NCI-H146 (cell line): ENCODE measurements at regions not wholly inside any gene's neighbourhood (a gene's known extent, or its start where the extent isn't known, plus 50 kb on each side); places are given as distances from the start of the nearest gene placed in this dataset.
"Not testable (repeated sequence)": the region's sequence is repeated elsewhere in the genome, so short reads cannot be mapped to it uniquely, and the experiment has no call there.

Experiments
- DNase-seq: peaks from one replicate; lab custom pipeline; 2025; lab: John Stamatoyannopoulos, UW

DNA sequence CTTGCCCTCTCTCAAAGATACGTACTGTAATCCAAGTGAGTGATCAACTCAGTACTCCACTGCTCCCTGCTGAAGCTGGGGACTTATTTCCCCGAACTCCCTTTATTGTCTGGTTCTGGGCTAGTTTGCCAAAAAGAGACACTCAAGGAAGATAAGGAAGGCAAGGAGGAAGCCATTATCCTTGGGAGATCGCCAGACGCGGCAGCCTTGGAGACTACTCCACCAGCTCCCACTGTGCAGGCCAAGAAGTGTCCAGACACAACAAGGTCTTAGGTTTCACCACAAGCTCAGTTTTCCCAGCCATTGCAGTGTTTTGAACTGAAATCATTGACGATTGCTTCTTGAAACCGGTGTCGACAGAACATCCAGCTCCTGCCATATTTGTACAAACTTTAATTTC, 439.6 kb upstream of the UBE2E3 start:
- DNase-seq: no peak

DNA sequence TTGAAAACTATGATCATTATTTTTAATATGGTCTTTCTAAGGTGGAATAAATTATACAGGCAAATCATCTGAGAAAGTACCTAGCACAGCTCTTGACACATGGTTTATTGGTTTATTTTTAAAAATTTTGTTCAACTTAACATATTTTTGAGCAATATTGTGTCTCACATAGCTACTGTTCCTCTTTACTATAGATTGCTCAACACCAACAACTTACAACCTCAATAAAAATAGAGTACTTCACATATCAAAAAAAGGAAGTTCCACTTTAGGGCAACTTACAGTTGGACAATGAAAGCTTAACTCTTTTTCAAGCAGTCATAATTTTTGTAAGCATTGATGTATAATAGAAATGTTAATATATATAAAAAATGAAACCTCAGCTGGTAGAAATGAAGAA, 440.9 kb upstream of the UBE2E3 start:
- no peak for DNase-seq

DNA sequence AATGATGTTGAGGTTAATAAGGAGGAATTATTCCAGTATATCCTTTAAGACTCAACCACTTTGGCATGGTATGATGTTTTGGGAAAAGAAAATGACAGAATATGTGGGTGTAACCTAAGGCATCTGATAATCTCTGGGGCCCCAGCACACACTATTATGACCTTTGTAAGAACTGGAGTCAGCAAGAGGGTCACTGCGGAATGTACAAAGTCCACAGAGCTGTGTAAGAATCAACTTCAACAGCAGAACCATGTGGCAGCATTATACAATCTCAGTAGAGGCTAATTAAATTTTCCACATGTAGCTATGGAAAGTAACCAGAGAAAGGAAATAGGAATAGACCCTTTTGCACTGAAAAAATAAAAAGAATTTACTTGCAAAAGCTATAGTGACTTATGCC, 445.1 kb upstream of the UBE2E3 start:
- DNase-seq: no peak

DNA sequence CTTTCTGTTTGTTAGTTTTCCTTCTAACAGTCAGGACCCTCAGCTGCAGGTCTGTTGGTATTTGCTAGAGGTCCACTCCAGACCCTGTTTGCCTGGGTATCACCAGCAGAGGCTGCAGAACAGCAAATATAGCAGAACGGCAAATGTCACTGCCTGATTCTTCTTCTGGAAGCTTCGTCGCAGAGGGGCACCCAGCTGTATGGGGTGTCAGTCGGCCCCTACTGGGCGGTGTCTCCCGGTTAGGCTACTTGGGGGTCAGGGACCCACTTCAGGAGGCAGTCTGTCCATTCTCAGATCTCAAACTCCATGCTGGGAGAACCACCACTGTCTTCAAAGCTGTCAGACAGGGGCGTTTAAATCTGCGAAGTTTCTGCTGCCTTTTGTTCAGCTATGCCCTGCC, 448.6 kb upstream of the UBE2E3 start:
- DNase-seq: not testable (repeated sequence)

DNA sequence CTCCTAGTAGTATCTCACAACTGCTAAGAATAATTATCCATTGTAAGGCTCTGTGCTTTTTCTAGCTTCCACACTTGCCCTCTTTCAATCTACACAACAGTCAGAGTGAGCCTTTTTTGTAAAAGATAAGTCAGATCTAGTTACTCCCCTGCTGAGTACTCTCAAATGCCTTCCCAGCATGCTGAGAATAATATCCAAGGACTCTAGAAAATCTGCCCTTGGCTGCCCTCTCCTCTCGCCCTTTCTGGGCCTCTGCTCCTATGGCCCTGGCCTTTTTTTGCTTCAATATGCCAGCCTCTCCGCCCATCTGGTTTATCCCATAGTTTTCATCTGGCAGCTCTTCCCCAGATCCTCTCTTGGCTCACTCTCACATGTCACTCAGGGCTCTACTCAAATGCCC, 455.9 kb upstream of the UBE2E3 start:
- DNase-seq: peak; percentile 73

DNA sequence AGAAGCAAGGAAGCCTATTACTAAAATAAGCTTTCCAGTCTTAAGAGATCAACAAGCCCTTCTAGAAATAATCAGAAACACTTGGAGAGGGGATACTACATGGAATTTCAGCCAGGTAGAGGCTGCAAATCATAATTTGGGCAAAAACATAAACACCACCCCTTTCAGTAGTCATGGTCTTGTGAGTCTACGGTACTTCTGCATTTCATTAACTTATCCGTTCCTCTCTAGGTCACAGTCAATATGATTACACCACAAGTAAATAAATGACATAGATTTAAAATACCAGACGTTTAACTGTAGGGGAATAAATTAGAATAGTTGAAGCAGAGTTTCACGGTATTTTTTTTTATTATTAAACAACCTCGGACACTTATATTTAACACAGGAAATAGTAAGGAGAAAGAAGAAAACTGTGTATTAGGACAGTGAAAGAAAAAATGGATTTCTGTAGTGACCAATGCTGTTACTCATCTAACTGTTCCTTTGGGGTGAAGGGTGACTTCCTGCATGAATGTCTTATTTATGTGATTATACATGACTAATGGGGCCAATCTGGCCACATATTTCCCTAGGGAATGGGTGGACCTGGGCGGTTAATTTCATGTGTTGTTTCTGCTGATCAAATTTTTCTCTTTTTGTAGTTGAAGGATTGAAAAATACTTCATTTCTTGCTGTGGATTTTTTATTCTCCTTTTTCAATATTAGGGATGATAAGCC, 456.6 kb upstream of the UBE2E3 start:
- no peak for DNase-seq

DNA sequence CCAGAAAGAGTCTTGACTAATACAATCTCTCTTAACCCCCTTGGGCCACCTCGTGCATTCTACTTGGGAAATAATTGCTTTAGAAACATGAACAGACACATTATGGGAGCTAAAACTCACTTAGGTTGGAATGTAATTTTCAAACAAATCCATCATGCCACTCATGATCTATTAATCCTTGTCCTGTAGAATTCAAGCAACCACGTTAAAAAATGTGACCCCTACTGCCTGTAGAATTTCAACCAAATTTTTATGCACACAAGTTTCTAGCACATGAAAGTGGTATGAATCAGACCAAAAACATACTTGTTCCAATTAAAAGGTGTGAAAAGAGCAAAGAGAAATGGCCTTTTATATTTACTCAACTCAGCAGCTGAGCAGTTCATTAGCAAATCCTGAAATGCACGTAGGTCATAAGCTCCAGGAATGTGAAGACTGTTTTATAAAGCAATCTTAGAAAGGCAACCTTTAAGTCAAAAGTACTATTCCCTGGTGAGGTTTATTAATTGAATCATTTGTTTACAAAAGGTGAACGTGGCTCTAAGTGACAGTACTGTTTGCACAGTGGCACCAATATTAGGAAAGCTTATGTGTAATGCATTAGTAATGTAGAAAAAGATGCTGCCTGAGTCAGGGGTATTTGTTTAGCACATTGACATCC, 459.4 kb upstream of the UBE2E3 start:
- DNase-seq: peak; percentile 33

DNA sequence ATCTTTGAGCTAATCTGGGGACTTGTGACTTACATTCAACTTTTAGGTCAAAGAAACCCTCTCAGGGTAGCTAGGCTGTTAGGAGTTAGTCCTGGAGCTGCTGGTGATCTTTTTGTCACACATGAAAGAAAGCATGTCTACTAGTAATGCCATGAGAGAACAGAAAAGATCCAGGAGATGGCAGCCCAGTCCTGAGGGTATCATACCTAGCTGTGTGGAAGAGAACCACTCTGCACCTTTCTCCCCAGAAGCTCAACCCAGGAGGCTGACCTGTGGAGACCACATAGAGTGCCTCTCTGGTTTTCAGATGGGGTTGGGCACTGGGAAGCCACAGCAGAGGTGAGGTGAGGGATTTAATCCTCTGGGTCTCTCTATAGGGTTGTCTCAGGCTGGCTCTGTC, 460.2 kb upstream of the UBE2E3 start:
- DNase-seq: peak; percentile 64

DNA sequence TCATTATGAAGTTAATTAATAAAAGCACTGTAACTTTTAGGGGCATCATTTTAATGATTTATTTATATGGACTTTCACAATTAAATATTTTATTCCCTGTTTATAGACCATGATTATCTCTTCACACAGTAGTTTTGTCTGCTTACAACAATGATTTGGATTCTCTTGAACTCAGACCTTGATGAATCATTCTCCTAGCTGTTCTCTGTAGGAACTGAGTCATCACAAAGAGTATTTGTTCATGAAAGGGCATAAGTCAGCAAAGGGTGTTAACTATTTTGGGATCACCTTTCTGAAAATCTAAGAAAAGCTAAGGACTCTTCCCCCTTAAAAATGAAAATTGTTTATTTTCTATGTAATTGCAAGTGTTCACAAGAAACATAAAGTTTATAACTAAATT, 461.1 kb upstream of the UBE2E3 start:
- DNase-seq: no peak

DNA sequence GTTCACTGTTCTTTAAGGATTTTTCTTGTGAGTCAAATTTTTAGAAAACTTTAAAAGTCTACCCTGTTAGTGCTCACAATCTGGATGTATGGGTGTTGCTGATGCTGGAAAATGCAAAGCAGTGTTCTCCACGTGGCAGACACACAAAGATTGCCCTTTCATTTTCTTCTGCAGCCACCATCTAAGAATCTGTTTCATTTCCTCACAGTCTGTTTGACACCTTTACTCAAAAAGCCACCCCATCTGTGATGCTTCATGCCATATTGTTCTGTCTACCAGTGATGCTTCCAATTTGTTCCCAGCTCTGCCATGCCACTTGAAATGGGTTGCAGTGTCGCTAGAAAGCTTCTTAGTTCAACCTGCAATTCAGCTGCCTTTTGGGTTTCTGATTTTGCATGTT, 464.2 kb upstream of the UBE2E3 start:
- DNase-seq: no peak

DNA sequence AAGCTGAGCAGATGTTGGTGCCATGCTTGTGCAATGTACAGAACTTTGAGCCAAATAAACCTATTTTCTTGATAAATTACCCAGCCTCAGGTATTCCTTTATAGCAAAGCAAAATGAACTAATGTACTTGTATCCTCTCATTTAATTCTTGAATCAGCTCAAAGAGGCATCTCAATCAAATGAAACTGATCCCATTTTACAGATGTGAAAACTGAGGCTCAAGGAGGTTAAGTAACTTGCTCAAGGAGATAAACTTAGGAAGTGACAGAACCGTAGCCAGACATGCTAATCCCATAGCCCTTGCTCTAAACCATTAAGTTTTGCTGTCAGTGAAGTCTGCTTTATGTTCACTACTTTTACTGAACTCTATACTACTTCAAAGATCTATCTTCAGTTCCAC, 467.0 kb upstream of the UBE2E3 start:
- no peak for DNase-seq

DNA sequence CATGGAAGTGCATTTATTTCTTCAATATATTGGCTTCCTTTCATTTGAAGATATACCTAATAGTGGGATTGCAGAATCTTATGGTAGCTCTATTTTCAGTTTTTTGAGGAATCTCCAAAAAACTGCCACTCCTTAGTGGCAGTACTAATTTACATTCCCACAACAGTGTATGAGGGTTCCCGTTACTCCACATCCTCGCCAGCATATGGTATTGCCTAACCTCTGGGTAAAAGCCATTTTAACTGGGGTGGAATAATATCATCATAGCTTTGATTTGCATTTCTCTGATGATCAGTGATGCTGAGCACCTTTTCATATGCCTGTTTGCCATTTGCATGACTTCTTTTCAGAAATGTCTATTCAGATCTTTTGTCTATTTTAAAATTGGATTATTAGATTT, 471.9 kb upstream of the UBE2E3 start:
- no peak for DNase-seq

DNA sequence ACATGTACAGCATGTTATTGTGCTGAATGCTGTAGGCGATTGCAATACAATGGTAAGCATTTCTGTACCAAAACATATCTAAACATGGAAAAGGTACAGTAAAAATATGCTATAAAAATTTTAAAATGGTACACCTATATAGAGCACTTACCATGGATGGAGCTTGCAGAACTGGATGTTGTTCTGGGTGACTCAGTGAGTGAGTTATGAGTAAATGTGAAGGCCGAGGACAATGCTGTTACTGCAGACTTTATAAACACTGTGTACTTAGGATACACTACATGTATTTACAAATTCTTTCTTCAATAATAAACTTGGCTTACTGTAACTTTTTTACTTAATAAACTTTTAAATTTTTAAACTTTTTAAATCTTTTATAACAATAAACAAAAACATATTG, 473.4 kb upstream of the UBE2E3 start:
- DNase-seq: no peak

DNA sequence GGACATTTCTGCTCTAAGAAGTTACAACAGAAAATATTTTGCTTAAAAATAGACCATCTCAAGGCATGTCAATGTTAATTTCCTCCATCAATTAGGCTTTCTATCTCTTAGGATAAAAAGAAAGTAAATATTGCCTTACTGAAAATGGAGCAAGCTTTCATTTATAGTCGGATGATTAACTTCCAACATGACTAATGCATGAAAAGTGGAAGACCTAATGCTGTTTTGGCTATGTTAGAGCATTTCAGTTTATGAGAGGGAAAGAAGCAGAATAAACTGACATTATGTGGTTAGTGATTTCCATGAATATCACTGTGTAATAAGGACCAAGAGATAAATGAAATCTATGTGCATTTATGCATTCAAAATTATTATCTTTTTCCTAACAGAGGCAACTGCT, 475.2 kb upstream of the UBE2E3 start:
- DNase-seq: no peak

DNA sequence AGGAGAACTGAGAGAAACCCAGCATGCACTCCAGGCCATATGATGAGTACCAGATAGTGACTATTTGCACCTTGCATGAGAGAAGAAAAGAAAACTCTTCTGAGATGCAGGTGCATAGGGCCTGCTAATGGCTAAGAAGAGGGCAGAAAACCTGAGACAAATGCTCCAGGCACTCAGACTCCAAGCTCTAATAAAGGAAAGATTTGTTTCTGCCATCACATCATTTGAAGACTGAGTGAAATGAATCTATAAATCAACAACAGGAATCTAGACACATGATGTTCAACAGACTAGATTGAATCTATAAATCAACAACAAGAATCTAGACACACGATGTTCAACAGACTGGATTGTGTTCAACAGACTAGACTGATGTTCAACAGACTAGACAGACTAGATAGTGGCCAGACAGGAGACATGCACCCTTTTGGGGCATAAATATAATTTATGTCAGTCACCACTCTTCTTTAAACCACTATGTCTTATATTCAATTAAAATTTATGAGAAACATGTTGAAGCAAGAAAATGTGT, 482.7 kb upstream of the UBE2E3 start:
- no peak for DNase-seq

DNA sequence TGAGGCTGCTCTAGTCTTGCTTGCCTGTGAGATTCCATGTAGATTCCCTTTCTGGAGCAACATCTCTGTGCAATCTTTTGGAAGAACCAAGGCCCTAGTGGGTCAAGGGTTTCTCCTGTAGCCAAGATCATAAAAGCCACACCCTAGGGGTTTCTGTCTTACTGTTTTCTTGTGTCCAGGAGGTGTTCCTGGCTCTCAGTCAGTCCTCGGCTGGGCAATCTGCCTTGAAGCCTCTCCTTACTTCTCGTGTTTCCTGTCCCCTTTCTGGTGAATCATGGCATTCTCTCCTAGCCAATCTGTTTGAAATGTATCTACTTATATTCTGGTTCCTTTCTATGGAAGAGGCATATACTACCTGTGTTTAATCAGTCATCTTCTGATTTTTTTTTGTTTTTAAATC, 484.8 kb upstream of the UBE2E3 start:
- DNase-seq: no peak

DNA sequence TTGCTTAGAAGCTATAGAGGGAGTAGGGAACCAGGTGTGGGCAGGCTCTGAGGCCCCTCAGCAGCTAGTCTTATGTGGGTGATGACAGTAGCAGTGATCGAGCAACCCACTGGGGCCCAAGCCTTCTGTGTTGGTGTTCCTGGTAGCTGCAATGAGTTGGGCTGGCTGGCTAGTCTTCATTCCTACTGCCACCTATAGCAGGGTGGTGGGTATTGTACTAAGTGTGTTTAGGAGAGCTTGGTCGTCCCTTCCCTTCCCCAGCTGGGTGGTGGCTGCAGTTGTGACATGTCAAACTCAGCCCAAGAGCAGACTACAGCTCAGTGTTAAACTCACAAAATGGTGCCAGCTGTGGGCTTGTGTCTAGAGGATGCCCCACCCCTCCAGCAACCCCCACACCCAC, 486.1 kb upstream of the UBE2E3 start:
- no peak for DNase-seq

DNA sequence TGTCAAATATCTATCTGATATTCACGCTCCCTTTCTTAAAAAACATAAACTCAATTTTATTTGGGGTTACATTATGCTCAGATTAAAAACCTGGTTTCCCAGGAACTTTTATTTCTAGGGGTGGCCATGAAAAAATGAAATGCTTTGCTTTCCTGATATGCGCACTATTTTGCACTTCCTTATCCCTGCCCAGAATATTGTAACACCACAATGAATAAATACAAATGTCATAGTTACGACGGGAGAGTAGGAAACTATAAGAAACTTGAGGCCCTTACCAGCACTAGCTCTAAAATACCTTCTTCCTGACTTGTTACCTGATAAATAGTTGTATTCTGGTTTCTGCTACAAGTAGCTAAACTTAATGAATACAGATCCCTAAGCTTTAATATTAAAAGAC, 475.6 kb upstream of the CWC22 start:
- DNase-seq: no peak

DNA sequence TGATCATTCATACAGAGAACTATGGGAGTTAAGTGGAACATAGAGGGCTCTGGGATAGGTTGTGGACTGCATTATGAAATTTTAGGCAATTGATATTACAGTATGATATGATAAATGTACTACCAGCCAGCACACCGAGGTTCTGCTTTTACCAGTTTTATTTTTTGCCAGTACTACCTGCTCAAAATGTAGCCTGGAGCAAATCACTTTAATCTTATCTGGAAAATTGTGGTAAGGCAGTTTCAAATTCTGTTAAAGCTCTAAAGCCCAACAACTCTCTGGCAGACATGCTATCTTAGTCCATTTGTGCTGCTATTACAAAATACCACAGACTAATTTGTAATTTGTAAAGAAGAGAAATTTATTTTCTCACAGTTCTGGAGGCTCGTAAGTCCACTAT, 474.9 kb upstream of the CWC22 start:
- DNase-seq: no peak

DNA sequence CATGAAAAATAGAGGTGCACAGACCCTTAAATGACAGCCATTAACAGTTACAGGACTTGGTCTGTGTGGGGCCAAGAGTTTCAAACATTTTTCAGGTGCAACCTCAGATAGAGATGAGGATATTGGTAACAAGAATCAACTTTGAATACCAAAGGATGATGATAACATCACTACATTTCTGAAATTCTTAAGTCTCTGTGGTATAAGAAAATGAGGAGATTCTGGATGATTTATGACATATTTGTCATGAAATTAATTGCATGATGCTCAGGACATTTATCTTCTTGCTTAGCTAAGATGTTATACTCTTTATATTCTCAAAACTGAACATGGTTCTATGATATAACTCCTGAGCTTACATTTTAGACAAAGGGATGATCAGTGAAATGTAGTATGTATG, 471.8 kb upstream of the CWC22 start:
- no peak for DNase-seq

DNA sequence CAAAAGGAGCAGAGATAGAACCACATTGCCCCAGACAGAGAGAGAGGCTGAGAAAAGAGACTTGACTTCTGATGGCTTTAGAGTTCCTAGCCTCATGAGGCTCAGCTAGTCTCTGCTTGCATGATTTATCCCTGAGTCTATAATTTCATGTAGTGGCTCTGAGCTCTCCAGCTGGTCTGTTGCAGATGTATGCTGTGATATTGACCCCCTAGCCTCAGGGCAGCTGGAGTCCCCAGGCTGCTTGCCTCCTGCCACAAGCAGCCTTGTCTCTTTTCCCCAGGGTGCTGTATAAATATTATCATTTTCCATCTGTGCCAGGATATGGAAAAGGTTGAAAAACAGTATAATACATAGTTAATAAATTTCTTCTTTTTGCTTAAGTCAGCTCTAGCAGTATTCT, 467.6 kb upstream of the CWC22 start:
- DNase-seq: peak; percentile 89

DNA sequence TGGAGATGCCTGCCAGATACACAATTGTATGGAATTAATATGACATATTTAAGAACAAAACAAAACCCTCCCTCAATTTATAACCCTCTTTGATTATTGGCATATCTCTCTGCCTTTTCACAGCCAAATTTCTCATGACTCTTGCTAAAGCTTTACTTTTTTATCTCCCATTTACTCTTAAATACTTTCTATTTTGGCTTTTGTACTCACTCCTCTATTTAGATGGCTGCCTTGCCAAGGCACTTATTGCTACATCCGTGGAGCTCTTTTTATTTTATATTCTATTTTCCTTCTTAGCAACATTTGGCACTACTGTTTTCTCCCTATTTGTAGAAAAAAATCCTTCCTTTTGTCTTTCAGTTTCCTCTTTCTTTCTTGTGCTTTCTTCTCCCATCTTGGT, 466.4 kb upstream of the CWC22 start:
- DNase-seq: no peak

DNA sequence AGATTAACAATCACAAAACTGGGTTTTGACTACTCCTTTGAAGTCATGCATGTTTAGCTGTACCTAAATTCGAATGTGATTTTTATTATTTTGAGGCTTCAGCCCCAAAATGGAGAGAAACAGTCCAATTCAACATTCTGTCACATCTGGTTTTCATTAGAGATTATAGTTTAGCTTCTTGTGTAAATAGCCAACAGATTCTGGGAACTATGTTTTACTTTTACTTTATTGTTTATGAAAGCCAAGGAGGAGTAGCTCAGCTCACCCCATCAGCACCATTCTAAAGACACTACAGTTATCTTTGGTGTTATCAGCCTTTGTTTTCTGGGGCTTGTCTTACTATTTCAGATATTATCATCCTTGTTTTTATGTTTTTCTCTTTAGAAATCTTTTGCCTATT, 465.0 kb upstream of the CWC22 start:
- DNase-seq: no peak

DNA sequence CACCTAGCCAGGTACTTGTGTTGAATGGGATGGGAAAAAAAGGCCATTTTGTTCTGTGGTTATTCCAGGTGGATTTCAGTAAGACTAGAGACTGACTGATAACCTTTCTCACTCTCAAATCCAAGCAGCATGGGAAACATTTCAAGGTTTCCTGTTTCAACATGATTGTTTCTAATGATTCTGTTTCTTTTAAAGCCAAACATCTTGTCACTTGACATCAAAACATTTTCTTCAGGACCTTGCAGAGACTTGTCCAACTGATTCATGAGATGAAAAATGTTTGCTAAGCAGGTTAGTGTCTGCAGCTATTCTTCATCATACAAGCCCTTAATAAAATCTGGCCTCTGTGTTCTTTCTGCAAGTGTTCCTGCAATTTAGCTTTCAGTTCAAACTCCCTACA, 456.5 kb upstream of the CWC22 start:
- DNase-seq: no peak
